HG03064 (cell line): ENCODE measurements at regions not wholly inside any gene's neighbourhood (a gene's known extent, or its start where the extent isn't known, plus 50 kb on each side); places are given as distances from the start of the nearest gene placed in this dataset.

Source experiments
- ATAC-seq: cut with Tn5 transposase; IDR thresholded peaks from one replicate; pipeline ENCODE4 v1.9.1; 2021; ENCODE audit warnings: low read depth; ENCODE audit not compliant: unreplicated experiment

- ATAC-seq = no peak
Measured at GRCh38 chr2:134148843-134149472, 104.9 kb upstream of the MGAT5 start.

- ATAC-seq = no peak
Measured at GRCh38 chr2:134149904-134150303, 104.0 kb upstream of the MGAT5 start.

DNA sequence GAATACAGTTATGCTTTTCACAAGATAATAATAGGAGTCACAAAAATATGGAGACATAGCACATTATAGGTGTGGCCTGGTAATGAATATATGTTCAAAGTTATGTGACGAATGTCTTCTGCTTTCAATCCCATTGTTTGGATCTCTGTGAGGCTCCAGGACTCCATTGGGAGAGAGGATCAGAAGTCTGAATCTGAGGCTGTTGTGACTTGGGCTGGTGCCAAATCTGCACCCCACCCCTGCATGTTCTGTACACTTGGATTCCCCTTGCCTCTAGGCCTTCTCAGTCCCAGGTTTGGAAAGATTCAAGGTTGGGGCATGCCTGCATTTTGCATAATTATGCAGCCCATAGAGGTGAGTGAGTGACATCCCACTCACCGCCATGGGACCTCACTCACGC lies 103.1 kb upstream of the MGAT5 start:
- ATAC-seq = no peak

- no peak for ATAC-seq
Measured at GRCh38 chr2:134152045-134153010, 101.5 kb upstream of the MGAT5 start.

DNA sequence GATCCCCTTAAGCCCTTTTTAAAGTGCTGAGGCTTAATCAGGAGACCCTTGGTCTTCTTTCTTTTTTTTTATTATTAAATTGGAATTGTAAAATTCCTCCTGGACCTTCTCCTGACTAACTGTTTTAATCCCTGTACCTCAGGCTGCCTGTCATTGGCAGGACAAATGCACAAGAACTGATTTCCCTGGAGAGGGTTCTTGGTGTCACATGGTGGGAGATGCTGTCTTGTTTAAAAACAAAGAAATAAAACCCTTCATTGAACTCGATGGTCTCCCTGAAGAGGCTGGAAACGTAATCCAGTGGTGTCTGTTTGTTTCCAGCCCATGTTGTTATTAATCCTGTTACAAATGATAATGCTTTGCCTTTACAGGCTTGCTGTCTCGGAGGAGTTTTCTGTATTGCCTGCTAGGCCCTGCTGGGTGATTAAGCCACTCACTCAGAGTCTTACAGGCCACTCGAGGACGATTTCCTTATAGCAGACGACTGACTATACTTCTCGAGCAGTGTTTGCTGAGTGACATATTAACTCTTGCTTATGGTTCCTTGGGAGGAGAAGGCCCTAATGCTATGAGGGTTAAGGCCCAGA lies 100.5 kb upstream of the MGAT5 start:
- no peak for ATAC-seq

- ATAC-seq = peak; percentile 78
Measured at GRCh38 chr2:134154246-134154645, 99.6 kb upstream of the MGAT5 start.

DNA sequence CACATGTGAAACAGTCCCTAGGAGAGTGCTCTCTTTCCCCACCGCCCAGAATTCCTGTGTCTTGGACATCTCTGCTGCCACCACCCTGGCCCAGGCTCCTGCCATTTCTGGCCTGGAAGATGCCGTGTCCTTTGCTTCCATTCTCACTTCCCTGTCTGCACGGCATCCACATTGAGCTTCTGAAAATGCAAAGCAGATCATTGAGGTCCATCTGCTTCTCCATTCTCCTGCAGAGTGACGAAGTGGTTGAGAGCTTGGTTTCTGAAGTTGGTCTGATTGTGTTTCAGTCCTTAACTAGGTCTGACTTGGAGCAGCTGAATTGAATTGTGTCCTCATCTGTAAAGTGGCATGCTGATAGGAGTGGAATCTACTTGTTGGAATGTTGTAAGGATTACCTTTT lies 98.7 kb upstream of the MGAT5 start:
- peak; percentile 78 for ATAC-seq

- no peak for ATAC-seq
Measured at GRCh38 chr2:134158295-134158694, 95.6 kb upstream of the MGAT5 start.

GRCh38 chr2:134161170-134161547 lies 92.7 kb upstream of the MGAT5 start:
- no peak for ATAC-seq

DNA sequence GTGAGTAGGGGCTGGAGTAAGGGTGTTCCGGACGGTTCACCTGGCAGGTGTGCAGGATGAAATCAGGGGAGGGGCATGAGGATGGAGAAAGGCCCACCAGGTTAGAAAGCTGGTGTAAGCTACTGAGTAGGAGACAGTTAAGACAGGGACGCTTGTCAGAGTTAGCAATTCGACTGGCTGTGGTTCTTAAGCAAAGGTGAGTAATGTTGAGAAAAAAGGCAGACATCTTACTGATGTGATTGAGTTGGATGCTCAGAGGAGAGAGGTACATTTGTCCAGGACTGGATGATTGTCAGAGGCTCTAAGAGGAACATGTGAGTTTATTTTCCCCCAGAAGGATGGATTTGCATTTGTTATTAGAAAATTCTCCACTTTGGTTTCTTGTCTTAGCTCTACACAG lies 90.5 kb upstream of the MGAT5 start:
- no peak for ATAC-seq

DNA sequence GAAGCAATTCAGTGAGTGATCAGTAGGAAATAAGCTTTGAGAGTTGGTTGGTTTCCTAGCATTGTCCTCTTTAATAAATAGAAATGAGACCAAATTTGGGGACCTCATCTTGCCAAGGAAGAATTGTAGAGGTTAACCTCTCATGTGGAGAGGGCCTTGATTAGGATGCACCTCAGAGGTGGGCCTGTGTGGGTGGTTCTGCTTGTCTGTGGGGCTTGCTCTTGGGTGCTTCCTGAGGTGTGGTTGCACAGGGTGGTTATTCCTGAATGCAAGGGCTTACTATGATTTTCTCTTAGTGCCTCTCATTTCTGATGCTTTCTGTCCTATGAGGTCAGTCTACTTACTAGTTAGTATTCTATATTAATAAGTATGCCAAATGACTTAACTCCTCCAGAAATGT lies 89.6 kb upstream of the MGAT5 start:
- ATAC-seq = no peak

DNA sequence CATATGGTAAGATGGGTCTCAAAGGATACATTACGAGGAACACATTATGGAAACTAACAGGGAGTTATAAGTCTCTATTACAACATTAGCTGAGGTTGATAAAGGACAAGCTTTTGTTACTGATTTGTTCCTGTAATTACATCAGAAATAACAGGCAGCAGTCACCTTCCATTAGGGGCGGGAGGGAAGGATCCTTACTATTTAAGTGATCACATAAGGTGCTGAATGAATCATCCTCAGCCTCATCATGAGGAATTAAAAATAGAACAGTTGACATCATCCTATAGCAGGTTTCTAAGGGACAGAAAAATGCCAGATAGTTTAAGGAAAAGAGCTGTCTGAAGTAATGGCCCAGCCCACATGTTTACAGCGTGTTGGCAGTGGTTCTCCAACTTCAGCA lies 86.9 kb upstream of the MGAT5 start:
- no peak for ATAC-seq

- ATAC-seq = no peak
Measured at GRCh38 chr2:134169788-134170187, 84.1 kb upstream of the MGAT5 start.

DNA sequence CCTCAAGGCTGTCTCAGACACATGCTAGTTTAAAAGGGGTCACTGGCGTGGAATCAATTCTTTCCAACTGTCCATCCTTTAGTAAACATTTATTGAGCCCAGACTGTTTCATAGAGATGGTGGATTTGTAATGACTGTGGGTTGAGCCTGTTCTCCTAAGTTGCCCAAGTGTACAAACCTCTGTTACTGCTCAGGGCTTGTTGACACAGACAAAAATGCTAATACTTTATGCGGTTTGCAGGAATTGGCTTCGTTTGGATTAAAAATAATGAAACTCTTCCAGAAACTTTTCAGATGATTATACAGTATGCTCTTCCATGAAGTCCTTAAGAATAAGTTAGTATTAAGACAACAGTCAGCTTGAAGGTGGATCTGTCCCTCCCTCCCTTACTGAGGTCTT lies 83.6 kb upstream of the MGAT5 start:
- no peak for ATAC-seq

- ATAC-seq = no peak
Measured at GRCh38 chr2:134170700-134171099, 83.2 kb upstream of the MGAT5 start.

DNA sequence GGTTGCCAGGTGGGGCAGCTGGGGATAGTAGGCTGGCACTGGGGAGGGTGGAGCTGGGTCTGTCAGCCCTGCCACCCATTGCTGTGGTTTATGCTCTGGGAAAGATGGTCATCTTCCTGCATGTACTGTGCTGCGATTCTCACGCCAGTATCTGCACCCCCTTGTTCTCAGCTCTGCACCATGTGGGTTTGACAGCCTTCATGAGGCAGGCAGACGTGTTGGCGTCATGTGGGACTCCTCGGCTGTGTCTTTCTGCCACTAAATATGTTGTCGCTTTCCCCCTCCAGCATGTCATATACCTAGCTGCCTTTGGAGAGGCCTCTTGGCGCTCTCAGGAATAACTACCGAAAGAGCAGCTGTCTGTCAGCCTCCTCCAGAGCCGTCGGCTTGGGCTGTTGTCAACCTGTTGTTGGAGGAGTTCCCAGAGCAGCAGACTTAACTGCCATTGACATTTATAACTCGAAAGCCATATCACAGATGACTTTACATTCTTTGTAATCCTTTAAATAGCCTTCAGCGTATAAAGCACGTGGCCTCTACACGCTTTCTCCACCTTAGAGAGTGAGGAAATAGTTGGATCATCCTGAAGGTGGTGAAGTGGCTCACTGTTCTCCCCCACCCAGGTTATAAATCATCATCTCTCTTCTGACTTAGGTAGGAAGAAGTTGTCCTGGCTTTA lies 80.4 kb upstream of the MGAT5 start:
- no peak for ATAC-seq

DNA sequence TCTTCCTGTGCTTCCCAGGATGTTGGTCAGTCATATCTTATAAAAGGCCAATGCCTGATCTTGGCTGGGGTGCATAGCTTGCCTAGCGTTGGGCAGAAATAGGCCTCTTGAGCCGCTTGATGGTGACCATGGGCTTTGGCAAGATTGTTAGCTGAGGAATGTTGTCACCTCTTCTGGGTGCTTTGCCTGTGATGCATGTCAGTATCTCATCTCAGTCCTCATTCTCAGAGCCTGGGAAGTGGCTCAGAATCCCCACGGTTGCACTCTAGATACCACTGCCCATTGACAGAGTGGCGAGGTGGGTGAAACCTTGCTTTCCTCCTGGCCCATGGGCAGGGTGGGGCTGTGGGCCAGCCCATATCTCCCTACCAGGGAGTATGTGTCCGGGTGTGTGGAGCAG lies 79.2 kb upstream of the MGAT5 start:
- ATAC-seq = no peak

- ATAC-seq = no peak
Measured at GRCh38 chr2:134175834-134176233, 78.0 kb upstream of the MGAT5 start.

DNA sequence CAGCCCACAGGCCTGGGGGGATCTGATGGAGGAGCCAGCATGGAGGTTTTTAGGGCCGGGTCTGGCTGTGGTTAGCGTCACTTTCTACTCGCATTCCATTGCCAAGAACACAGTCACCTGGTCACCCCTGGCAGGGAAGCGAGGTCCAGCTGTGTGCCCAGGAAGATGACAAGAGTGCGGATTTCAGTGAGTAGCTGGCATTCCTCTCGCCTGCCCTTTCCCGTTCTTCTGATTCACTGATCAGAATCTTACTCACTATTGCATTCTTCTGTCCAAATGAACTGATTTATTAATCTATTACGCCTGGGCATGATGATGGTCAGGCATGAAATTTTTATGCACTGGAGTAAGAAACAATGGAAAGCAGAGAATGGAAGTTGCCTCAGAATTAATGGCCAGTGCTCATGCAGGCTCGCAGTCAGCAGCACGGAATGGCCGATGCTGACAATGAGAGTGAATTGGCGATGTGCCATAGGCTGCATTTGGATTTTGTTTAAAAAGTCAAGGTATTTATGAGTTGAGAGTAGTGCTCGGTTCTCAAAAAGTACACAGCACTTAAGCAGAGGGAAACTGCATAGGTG lies 76.4 kb upstream of the MGAT5 start:
- ATAC-seq = no peak

DNA sequence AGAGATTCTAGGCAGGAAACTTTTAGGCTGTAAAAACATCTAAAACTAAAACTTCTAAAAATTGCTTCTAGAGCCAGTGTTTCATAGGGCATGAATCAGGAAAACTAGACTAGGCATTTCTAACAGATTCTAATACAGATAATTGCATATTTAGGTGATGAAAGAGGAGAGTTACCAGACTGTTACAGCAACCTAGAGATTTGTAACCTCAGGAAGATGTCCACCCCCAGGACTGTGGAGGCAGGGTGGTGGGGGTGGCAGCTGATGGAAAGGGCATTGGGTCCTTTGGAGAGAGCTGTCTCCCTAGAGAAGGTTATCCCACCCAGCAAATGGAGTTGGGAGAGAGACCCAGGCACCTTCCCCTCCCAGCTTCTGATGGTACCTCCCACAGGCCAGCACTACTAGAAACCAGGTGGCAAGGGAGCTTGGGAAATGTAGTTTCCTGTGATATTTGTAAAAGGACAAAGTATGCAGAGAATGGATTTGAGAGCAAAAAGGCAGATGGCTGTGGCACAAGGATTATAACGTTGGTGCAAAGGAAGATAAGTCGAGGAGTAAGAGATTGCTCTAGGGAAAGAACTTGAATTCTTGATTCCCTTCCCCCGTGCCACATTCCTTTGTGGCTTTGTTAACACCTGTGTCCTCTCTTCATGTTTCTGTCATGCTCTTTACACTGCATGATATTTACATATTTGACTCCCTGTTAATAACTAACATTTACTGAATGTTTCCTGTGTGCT lies 75.6 kb upstream of the MGAT5 start:
- ATAC-seq = peak; percentile 51
